ENCODE measurements at regions not wholly inside any gene's neighbourhood (a gene's known extent, or its start where the extent isn't known, plus 50 kb on each side); places are given as distances from the start of the nearest gene placed in this dataset.

DNA sequence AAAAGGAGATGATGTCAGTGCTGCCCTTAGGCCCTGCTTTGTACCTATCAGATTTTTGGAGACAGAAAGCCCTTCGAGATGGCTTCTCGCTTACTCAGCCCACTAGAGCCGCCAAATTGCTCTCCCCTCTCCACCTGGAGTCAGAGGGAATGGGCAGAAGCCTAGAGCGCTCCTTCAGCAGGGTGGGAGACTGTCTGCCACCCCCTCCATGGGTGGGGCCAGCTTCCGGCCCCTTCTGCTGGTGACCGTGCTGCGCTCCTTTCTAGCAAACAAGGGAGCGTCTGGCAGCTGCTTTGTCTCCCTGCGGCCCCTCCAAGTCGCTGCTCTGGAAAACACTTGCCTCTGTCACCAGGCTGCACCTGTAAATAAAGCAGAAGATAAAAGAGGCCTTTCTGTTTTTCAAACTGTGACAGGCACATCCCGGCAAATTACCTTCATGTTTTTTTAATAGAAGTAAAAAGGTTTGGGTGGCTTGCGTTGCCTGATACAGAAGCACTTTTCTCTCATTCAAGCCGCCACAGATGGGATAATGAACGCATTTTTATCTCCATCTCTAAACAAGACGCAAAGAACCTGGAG, 145.7 kb upstream of the NECTIN1 start:
- no peak for DNase-seq (ENCODE audit: low read depth)
- no peak overlapping the region for H3K4me3 ChIP-seq (ENCODE audit: low read depth, low read length)
- TF ChIP-seq, protein P1, sequence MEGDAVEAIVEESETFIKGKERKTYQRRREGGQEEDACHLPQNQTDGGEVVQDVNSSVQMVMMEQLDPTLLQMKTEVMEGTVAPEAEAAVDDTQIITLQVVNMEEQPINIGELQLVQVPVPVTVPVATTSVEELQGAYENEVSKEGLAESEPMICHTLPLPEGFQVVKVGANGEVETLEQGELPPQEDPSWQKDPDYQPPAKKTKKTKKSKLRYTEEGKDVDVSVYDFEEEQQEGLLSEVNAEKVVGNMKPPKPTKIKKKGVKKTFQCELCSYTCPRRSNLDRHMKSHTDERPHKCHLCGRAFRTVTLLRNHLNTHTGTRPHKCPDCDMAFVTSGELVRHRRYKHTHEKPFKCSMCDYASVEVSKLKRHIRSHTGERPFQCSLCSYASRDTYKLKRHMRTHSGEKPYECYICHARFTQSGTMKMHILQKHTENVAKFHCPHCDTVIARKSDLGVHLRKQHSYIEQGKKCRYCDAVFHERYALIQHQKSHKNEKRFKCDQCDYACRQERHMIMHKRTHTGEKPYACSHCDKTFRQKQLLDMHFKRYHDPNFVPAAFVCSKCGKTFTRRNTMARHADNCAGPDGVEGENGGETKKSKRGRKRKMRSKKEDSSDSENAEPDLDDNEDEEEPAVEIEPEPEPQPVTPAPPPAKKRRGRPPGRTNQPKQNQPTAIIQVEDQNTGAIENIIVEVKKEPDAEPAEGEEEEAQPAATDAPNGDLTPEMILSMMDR (IDR thresholded peaks at IDR 0.05; ENCODE audit: insufficient read depth, low read depth, low read length) = no peak

DNA sequence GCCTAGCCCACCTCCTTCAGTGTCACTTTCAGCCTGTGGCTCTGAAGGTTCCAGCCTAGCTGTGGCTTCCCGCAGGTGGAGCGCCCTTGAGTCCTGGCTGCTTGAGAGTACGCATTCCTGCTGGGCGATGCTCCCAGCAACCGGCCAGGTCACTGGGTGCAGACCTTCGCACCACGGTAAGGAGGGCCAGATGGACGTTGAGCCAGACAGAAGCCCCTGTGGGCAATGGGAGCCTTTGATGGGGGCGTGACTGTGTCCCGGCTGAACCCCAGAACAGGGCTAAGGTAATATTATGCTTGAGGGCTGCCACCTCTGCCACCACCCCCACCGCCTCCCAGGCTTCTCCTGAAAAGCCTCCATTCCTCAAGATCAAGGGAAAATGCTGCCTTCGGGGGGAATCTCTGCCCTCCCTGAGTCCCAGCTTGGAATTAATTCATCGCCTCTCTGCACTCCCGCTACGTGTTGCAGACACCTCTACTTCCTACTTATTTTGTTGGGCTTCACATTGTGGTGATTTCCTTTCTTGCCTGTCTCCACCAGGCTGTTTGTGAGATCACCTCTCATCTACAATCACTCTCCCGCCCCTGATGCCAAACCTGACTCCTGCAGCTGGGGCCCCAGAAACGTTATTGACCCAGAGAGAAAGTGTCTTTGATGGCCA, 144.9 kb upstream of the NECTIN1 start:
- no peak for DNase-seq (ENCODE audit: low read depth)
- no peak overlapping the region for H3K4me3 ChIP-seq (ENCODE audit: low read depth, low read length)
- TF ChIP-seq, protein P1 (IDR thresholded peaks at IDR 0.05; ENCODE audit: insufficient read depth, low read depth, low read length) = no peak

DNA sequence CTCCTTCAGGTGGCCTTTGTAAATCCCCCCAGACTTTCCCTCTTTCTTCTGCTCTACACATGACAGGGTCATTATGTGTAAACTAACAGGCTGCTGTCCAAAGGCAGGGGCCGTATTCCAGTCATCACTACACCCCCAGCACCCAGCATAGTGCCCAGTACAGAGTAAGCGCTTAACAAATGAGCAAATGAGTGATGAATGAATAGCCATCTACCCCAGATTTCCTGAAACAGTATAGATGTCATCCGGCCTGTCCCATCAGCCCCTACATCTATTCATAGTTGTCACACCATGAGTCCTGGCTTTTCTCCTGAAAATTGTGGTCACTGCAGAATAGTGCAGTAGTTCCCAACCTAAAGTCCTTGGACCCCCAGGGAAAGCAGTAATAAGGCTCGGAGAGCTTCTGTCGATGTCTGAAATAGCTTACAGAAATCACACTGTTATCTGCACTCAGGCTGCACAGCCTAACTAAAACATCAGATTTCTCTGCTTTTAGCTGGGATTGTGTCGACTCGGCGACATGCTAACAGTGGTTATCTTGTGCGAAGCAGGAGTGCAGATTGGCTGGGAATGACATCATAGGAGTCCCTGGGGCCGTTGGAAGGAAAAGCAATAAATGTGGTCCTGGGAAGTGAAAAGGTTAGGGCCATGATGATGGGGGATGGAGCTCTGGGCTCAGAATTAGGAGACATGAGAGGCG, 143.8 kb upstream of the NECTIN1 start:
- no peak for DNase-seq (ENCODE audit: low read depth)
- TF ChIP-seq, protein P1 (IDR thresholded peaks at IDR 0.05; ENCODE audit: insufficient read depth, low read depth, low read length) = no peak
- H3K4me3 ChIP-seq (ENCODE audit: low read depth, low read length) = no peak overlapping the region

DNA sequence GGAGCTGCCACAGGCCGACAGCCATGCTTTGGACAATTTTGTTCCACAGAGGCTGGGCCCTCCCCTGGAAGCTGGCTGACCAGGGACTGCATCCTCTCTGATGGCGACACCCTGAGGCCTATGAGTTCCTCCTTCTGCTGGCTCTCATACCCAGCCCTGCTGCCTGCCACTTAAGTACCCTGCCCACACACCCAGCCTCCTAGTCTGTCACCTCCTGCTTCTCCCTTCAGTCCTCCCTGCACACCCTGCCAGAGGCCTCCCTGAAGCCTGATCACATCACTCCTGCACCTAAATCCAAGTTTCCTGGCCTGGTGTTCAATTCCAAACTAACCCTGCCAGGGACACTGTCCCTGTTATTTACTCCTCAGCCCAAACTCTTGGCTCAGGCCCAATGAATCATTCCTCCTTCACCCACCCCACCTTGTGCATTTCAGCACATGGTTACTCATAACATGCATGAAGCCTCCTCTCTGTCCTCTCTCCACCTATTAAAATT, 136.7 kb upstream of the NECTIN1 start:
- DNase-seq (ENCODE audit: low read depth) = no peak
- TF ChIP-seq, protein P1 (IDR thresholded peaks at IDR 0.05; ENCODE audit: insufficient read depth, low read depth, low read length) = no peak
- H3K4me3 ChIP-seq (ENCODE audit: low read depth, low read length) = no peak overlapping the region

DNA sequence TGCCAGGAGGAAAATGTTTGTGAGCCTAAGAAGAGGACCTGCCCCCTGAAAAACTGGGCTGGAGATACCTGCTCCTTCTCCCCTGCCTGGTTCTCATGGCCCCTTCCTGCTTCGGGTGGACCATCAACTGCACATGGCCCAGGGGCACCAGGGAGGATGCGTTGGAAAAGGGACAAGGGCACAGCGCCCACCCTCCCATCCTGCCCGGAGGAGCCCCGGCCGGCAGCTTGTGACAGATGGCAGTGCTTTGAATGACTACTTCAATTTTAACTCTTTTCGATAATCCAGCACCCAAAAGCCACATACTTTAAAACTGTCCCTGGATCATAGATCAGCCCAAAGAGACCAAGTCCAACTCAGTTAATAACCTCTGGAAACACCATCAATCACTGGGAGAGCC, 135.8 kb upstream of the NECTIN1 start:
- no peak overlapping the region for H3K4me3 ChIP-seq (ENCODE audit: low read depth, low read length)
- no peak for DNase-seq (ENCODE audit: low read depth)
- TF ChIP-seq, protein P1 (IDR thresholded peaks at IDR 0.05; ENCODE audit: insufficient read depth, low read depth, low read length) = no peak

DNA sequence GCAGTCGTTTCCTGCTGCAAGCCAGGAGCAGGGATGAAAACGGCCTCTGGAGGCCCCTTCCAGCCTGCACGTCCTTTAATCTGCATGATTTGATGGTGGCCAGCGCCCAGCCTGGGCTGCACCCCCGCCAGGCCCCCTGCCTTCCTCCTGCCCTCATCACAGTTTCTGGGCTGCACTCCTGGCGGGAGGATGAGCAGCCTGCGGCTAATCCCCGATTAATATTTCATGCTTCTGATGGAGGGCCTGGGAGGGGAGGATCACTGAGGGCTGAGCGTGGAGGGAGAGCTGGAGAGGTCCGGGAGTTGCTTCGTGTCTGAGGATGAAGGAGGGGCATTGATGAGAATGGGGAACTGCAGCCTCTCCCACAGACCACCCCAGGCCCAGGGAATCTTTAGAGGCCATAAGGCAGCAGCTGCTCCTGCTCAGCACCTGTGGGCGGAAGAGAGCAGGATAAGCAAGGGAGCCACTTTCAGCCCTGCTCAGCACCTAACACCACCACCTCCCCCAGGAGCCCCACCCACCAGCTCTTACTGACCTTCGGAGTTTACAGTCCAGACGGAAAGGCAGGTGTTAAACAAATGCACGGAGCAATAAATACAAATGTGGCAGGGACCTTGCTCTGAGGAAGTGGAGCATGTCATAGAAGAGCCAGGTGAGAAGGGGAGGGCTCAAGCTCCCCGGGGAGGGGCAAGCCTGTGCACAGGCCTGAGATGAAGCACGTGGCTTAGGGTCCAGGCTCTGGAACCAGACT, 135.0 kb upstream of the NECTIN1 start:
- H3K4me3 ChIP-seq (ENCODE audit: low read depth, low read length) = no peak overlapping the region
- TF ChIP-seq, protein P1 (IDR thresholded peaks at IDR 0.05; ENCODE audit: insufficient read depth, low read depth, low read length) = no peak
- DNase-seq (ENCODE audit: low read depth) = no peak
